Thyroid gland (tissue), 4 donors: ENCODE measurements at regions not wholly inside any gene's neighbourhood (a gene's known extent, or its start where the extent isn't known, plus 50 kb on each side); places are given as distances from the start of the nearest gene placed in this dataset.

ENCODE experiments used
- CTCF ChIP-seq, 6 experiments: fragments of 200-600 bp in 3 of 6; fragments of 450-650 bp in 3 of 6; sonication (generic) in 3 of 6; IDR thresholded peaks; one replicate each; pipeline ENCODE4 v1.5.1; 2016 to 2019; ENCODE audit warnings: antibody characterized with exemption in 6 of 6, mild to moderate bottlenecking in 2 of 6, inconsistent platforms in 1 of 6, moderate library complexity in 1 of 6
- POLR2A ChIP-seq, 2 donors: fragments of 450-650 bp; IDR thresholded peaks; one replicate each; pipeline ENCODE4 v1.6.1; 2017; ENCODE audit warnings: antibody characterized with exemption in 2 of 2, mild to moderate bottlenecking in 2 of 2, moderate library complexity in 1 of 2

GRCh38 chr12:84070292-84070691, 842.3 kb downstream of the SLC6A15 start:
- no peak for TF ChIP-seq CTCF (IDR thresholded peaks at IDR 0.05)
- TF ChIP-seq POLR2A (IDR thresholded peaks at IDR 0.05) = no peak
